Superior temporal gyrus (tissue), 1 donor: ENCODE measurements at regions not wholly inside any gene's neighbourhood (a gene's known extent, or its start where the extent isn't known, plus 50 kb on each side); places are given as distances from the start of the nearest gene placed in this dataset.

Experiments used
- DNase-seq: peaks from one replicate; pipeline ENCODE4 v3.0.0-alpha.2; 2016; ENCODE audit errors: extremely low spot score

- DNase-seq = no peak
Observed at GRCh38 chr2:23286031-23286757, 98.8 kb upstream of the KLHL29 start.

GRCh38 chr2:23286758-23287704 lies 97.9 kb upstream of the KLHL29 start:
- no peak for DNase-seq

GRCh38 chr2:23289671-23290070 lies 95.3 kb upstream of the KLHL29 start:
- no peak for DNase-seq

GRCh38 chr2:23291239-23291638 lies 93.7 kb upstream of the KLHL29 start:
- DNase-seq = no peak

- DNase-seq = no peak
Observed at GRCh38 chr2:23292024-23292423, 93.0 kb upstream of the KLHL29 start.

- DNase-seq = no peak
Observed at GRCh38 chr2:23293063-23293462, 91.9 kb upstream of the KLHL29 start.

GRCh38 chr2:23293731-23294130 lies 91.2 kb upstream of the KLHL29 start:
- DNase-seq = no peak

GRCh38 chr2:23294238-23294637 lies 90.7 kb upstream of the KLHL29 start:
- no peak for DNase-seq

- DNase-seq = no peak
Observed at GRCh38 chr2:23296691-23297090, 88.3 kb upstream of the KLHL29 start.

- DNase-seq = no peak
Observed at GRCh38 chr2:23297112-23297511, 87.9 kb upstream of the KLHL29 start.

GRCh38 chr2:23298551-23298950 lies 86.4 kb upstream of the KLHL29 start:
- DNase-seq = no peak

GRCh38 chr2:23299476-23300195 lies 85.3 kb upstream of the KLHL29 start:
- no peak for DNase-seq

GRCh38 chr2:23301136-23301535 lies 83.8 kb upstream of the KLHL29 start:
- no peak for DNase-seq

- no peak for DNase-seq
Observed at GRCh38 chr2:23302591-23302990, 82.4 kb upstream of the KLHL29 start.

- DNase-seq = no peak
Observed at GRCh38 chr2:23306401-23306800, 78.6 kb upstream of the KLHL29 start.

GRCh38 chr2:23311186-23311585 lies 73.8 kb upstream of the KLHL29 start:
- no peak for DNase-seq

GRCh38 chr2:23312996-23313606 lies 71.9 kb upstream of the KLHL29 start:
- DNase-seq = no peak

GRCh38 chr2:23314687-23315086 lies 70.3 kb upstream of the KLHL29 start:
- no peak for DNase-seq

GRCh38 chr2:23320058-23320457 lies 64.9 kb upstream of the KLHL29 start:
- no peak for DNase-seq

- no peak for DNase-seq
Observed at GRCh38 chr2:23321751-23322150, 63.2 kb upstream of the KLHL29 start.

- no peak for DNase-seq
Observed at GRCh38 chr2:23322567-23323197, 62.3 kb upstream of the KLHL29 start.
